ENCODE measurements at regions not wholly inside any gene's neighbourhood (a gene's known extent, or its start where the extent isn't known, plus 50 kb on each side); places are given as distances from the start of the nearest gene placed in this dataset.
"Not testable (repeated sequence)": the region's sequence is repeated elsewhere in the genome, so short reads cannot be mapped to it uniquely, and the experiment has no call there.

DNA sequence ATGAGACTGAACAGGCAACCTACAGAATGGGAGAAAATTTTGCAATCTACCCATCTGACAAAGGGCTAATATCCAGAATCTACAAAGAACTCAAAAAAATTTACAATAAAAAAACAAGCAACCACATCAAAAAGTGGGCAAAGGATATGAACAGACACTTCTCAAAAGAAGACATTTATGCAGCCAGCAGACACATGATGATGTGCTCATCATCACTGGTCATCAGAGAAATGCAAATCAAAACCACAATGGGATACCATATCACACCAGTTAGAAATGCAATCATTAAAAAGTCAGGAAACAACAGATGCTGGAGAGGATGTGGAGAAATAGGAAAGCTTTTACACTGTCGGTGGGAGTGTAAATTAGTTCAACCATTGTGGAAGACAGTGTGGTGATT, 51.7 kb upstream of the PAXBP1 start:
- not testable (repeated sequence) for H3K9me2 ChIP-seq (ENCODE audit: low read depth, low read length); H3F3A ChIP-seq (ENCODE audit: insufficient read depth, low read length); H3K9ac ChIP-seq (ENCODE audit: low read length); H3K4me3 ChIP-seq (ENCODE audit: low read depth, low read length, poor library complexity, severe bottlenecking); H4K20me1 ChIP-seq (ENCODE audit: insufficient read depth, low read length); H3K36me3 ChIP-seq (ENCODE audit: insufficient read depth, low read length); H3K9me3 ChIP-seq (ENCODE audit: low read length); H3K4me2 ChIP-seq (ENCODE audit: low read length); H3K79me2 ChIP-seq (ENCODE audit: insufficient read depth, low read length); H3K27ac ChIP-seq (ENCODE audit: low read depth, low read length, poor library complexity, severe bottlenecking); H3K27me3 ChIP-seq (ENCODE audit: insufficient read depth, low read length); H2AFZ ChIP-seq (ENCODE audit: low read length); H3K4me1 ChIP-seq (ENCODE audit: insufficient read depth, low read length, severe bottlenecking)

DNA sequence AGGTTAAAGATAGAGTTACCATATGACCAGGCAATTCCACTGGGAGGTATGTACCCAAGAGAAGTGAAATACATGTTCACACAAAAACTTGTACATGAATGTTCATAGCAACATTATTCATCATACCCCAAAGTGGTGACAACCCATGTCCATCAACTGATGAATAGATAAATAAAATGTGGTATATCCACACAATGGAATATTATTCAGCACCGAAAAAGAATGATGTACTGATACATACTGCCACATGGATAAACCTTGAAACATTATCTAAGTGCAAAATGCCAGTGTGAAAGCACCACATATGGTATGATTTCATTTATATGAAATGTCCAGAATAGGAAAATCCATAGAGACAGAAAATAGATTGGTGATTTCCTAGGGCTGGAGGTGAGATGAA, 53.4 kb upstream of the PAXBP1 start:
- H3K4me3 ChIP-seq (ENCODE audit: low read depth, low read length, poor library complexity, severe bottlenecking): no peak overlapping the region
- H4K20me1 ChIP-seq (ENCODE audit: insufficient read depth, low read length): no peaks in the 10 kb centered on the region
- no peak overlapping the region for H3K27ac ChIP-seq (ENCODE audit: low read depth, low read length, poor library complexity, severe bottlenecking)
- no peaks in the 10 kb centered on the region for H3K9me2 ChIP-seq (ENCODE audit: low read depth, low read length)
- no peaks in the 10 kb centered on the region for H3K36me3 ChIP-seq (ENCODE audit: insufficient read depth, low read length)
- H3K9me3 ChIP-seq (ENCODE audit: low read length): peaks cover 2% of the 10 kb centered on the region; the same call in 1 of the 2 replicates
- H3F3A ChIP-seq (ENCODE audit: insufficient read depth, low read length): no peaks in the 10 kb centered on the region
- H3K27me3 ChIP-seq (ENCODE audit: insufficient read depth, low read length): no peaks in the 10 kb centered on the region
- no peaks in the 10 kb centered on the region for H3K4me1 ChIP-seq (ENCODE audit: insufficient read depth, low read length, severe bottlenecking)
- H3K9ac ChIP-seq (ENCODE audit: low read length): no peak overlapping the region
- H2AFZ ChIP-seq (ENCODE audit: low read length): no peak overlapping the region
- no peak overlapping the region for H3K4me2 ChIP-seq (ENCODE audit: low read length)
- no peak for TF ChIP-seq EZH2 (IDR thresholded peaks at IDR 0.05; ENCODE audit: borderline replicate concordance, low read length)
- TF ChIP-seq, protein P1, sequence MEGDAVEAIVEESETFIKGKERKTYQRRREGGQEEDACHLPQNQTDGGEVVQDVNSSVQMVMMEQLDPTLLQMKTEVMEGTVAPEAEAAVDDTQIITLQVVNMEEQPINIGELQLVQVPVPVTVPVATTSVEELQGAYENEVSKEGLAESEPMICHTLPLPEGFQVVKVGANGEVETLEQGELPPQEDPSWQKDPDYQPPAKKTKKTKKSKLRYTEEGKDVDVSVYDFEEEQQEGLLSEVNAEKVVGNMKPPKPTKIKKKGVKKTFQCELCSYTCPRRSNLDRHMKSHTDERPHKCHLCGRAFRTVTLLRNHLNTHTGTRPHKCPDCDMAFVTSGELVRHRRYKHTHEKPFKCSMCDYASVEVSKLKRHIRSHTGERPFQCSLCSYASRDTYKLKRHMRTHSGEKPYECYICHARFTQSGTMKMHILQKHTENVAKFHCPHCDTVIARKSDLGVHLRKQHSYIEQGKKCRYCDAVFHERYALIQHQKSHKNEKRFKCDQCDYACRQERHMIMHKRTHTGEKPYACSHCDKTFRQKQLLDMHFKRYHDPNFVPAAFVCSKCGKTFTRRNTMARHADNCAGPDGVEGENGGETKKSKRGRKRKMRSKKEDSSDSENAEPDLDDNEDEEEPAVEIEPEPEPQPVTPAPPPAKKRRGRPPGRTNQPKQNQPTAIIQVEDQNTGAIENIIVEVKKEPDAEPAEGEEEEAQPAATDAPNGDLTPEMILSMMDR (IDR thresholded peaks at IDR 0.05; ENCODE audit: low read length): no peak
- H3K79me2 ChIP-seq (ENCODE audit: insufficient read depth, low read length): no peaks in the 10 kb centered on the region

DNA sequence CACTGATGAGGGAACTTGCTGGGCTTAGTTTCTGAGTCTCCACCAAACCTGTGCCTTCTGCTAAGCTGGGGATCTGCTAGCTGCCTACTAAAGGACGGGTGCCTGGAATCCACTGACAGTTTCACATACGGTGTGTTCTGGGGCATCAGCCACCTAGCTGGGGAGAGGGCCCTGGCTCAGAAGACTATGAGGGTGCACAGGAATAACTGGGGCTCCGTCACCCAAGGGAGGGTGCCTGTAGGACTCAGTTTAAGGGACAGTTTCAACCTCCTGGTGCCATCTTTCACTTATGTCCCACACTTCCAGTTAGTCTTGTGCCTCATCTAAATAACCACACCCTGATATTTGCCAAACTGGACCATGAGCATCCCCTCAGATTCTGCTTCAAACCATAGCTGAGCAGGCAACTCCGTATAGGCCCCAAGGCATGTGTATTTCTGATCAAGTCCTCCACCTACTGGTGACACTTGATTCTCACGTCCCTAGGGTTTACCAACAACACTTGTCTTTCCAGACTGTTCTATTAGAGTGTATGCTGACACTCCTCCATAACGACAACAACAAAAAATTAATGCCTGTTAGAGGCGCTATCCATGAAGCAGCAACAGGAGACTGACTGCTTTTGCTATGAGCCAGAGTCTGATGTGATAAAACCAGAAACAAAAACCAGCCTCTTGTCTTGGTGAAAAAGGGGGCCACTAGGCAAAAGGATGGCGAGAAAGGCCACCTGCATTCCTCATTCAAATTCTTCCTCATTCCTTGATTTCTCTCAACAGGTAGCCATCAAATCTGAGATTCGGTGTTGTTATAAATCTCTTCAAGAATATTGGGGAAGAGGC, 55.0 kb upstream of the PAXBP1 start:
- H3K79me2 ChIP-seq (ENCODE audit: insufficient read depth, low read length): no peaks in the 10 kb centered on the region
- no peak overlapping the region for H3K4me2 ChIP-seq (ENCODE audit: low read length)

More for the DNA sequence above, 55.0 kb upstream of the PAXBP1 start:
- H3K36me3 ChIP-seq (ENCODE audit: insufficient read depth, low read length): no peaks in the 10 kb centered on the region
- H3K4me3 ChIP-seq (ENCODE audit: low read depth, low read length, poor library complexity, severe bottlenecking): no peak overlapping the region
- H3F3A ChIP-seq (ENCODE audit: insufficient read depth, low read length): no peaks in the 10 kb centered on the region
- H3K9me2 ChIP-seq (ENCODE audit: low read depth, low read length): no peaks in the 10 kb centered on the region
- no peak overlapping the region for H2AFZ ChIP-seq (ENCODE audit: low read length)
- TF ChIP-seq, protein P1 (IDR thresholded peaks at IDR 0.05; ENCODE audit: low read length): peak; percentile 75
- TF ChIP-seq EZH2 (IDR thresholded peaks at IDR 0.05; ENCODE audit: borderline replicate concordance, low read length): no peak
- H3K27me3 ChIP-seq (ENCODE audit: insufficient read depth, low read length): no peaks in the 10 kb centered on the region
- H3K9ac ChIP-seq (ENCODE audit: low read length): no peak overlapping the region
- no peaks in the 10 kb centered on the region for H4K20me1 ChIP-seq (ENCODE audit: insufficient read depth, low read length)
- no peak overlapping the region for H3K27ac ChIP-seq (ENCODE audit: low read depth, low read length, poor library complexity, severe bottlenecking)
- peaks cover 2% of the 10 kb centered on the region; the same call in 1 of the 2 replicates for H3K9me3 ChIP-seq (ENCODE audit: low read length)
- no peaks in the 10 kb centered on the region for H3K4me1 ChIP-seq (ENCODE audit: insufficient read depth, low read length, severe bottlenecking)

Measured in OCI-LY1 (cell line).